Right cardiac atrium (tissue), 5 donors: ENCODE measurements at regions not wholly inside any gene's neighbourhood (a gene's known extent, or its start where the extent isn't known, plus 50 kb on each side); places are given as distances from the start of the nearest gene placed in this dataset.

Experiments used
- ATAC-seq, 2 donors: fragments of 200-7000 bp; cut with Tn5 transposase; one replicate each; pipeline versions ENCODE4 v1.8.0 to v1.9.1; 2020; ENCODE audit warnings: moderate library complexity in 2 of 2, mild to moderate bottlenecking in 1 of 2
- DNase-seq, 3 donors: peaks; one replicate each; pipeline ENCODE4 v3.0.0-alpha.2; 2020
- H3K27ac ChIP-seq: one replicate; pipeline ENCODE4 v1.5.1; 2013; ENCODE audit warnings: mild to moderate bottlenecking, low read length, control low read depth, moderate library complexity
- H3K27me3 ChIP-seq: one replicate; pipeline ENCODE4 v1.6.1; 2013; ENCODE audit not compliant: control insufficient read depth, insufficient read depth
- H3K4me1 ChIP-seq: one replicate; pipeline ENCODE4 v1.6.1; 2013; ENCODE audit warnings: low read length; ENCODE audit not compliant: control insufficient read depth, insufficient read depth
- H3K4me3 ChIP-seq: one replicate; pipeline ENCODE4 v1.5.1; 2013; ENCODE audit warnings: low read length, control low read depth
- H3K9me3 ChIP-seq: one replicate; pipeline ENCODE4 v1.6.1; 2013; ENCODE audit warnings: low read length; ENCODE audit not compliant: control insufficient read depth
- WGBS: extraction: QIAGEN DNeasy Blood & Tissue Kit; methylation state at CpG from one replicate; pipeline ENCODE4 v1.1.7; 2013; 5-methylcytosine and 5-hydroxymethylcytosine counted together
- intact Hi-C, 4 donors: fragments of 100-400 bp; cut with DNase I; formaldehyde crosslinking; loops; one replicate each; pipeline versions ENCODE4 v1.11.0 to v1.14.0; 2022 to 2023
- donor health status: healthy with polysubstance abuse.
- donor health status: DM: no; HTN: yes; CAD: no.
- donor health status: DM: no; HTN: no; CAD: no.
- donor health status: DM: no; HTN: yes; CAD: no; lungs with severe emphysema.
- donor health status: DM: yes; HTN: yes; CAD: no.

DNA sequence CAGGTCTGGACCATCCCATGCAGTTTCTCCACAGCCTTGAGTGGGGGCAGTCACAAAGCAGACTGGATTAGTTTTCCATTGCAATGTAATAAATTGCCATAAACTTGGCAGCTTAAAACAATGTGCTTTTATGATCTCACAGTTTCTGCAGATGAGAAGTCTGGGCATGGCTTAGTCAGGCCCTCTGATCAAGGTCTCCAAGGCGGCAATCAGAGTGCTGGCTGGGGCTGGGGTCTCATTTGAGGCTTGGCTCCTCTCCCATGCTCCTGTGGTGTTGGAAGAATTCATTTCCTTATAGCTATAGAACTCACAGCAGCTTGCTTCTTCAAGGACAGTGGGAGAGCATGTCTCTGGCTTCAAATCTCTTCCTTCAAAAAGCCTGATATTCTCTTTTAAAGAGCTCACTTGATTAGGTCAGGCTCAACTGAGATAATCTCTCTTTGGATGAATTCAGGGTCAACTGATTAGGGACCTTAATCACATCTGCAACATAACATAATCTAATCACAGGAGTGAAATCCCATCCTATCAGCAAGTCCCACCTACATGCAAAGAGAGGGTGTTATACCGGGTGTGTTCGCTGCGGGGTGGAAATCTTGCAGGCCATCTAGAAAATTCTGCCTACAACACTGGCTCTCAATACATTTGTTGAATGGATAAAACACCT is 77.4 kb upstream of the SULF2 start:
- Histone ChIP-seq H3K27me3 (no peaks in the 10 kb centered on the region), H3K4me1 (no peaks in the 10 kb centered on the region), H3K9me3 (no peaks in the 10 kb centered on the region), H3K27ac (no peak overlapping the region), H3K4me3 (no peak overlapping the region)
- ATAC-seq: no peak
- 76% methylated on average over 4 of the region's 4 CpGs for WGBS
- no peak for DNase-seq
- intact Hi-C loops: no loop called here

DNA sequence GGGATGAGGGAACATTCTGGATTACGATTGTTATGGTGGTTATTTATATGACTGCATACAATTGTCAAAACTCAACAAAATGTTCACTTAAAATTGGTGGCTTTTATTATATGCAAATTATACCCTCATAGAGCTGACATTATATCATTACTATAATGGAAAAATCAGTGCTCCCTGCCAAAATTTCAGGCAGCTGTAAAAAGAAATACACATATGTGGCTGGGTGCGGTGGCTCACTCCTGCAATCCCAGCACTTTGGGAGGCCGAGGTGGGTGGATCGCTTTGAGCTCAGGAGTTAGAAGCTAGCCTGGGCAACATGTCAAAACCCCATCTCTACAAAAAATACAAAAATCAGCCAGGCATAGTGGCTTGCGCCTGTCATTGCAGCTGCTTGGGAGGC is 75.8 kb upstream of the SULF2 start:
- 86% methylated on average over 5 of the region's 5 CpGs for WGBS
- intact Hi-C loops: no loop called here
- ATAC-seq (no peak), DNase-seq (no peak)
- Histone ChIP-seq H3K9me3 (no peaks in the 10 kb centered on the region), H3K4me3 (no peak overlapping the region), H3K4me1 (no peaks in the 10 kb centered on the region), H3K27ac (no peak overlapping the region), H3K27me3 (no peaks in the 10 kb centered on the region)

DNA sequence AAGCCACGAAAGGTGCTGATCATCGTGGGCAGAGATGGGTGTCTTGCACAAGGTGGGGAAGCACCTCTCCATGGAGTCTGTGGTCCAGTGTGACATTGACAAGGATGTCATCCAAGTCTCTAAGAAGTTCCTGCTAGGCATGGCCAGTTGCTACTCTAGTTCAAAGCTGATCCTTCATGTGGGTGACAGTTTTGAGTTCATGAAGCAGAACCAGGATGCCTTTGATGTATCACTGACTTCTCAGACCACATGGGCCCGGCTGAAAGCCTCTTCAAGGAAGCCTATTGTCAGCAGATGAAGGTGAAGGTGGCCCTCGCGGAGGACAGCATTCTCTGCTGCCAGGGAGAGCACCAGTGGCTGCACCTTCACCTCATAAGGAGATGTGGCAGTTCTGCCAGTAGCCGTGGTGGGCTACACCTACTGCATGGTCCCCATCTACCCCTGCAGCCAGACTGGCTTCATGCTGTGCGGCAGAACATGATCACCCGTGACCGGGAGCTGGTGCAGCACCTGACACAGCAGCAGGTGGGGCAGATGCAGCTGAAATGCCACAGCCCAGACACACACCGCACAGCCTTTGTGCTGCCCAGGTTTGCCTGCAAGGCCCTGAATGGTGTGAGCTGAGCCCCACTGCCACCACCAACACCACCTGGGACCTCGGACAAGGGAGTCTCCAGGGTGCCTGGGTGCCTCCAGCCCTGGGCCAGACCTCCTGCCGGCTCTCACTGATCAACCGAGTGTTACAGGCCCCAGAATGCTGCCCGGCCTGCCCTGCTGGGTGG is 75.0 kb upstream of the SULF2 start:
- DNase-seq (no peak), ATAC-seq (peak in 1 of 2 donors; percentile 25)
- 89% methylated on average over 14 of the region's 14 CpGs for WGBS
- intact Hi-C loops: no loop called here
- Histone ChIP-seq H3K9me3 (no peaks in the 10 kb centered on the region), H3K27ac (no peak overlapping the region), H3K4me1 (no peaks in the 10 kb centered on the region), H3K27me3 (no peaks in the 10 kb centered on the region), H3K4me3 (no peak overlapping the region)

DNA sequence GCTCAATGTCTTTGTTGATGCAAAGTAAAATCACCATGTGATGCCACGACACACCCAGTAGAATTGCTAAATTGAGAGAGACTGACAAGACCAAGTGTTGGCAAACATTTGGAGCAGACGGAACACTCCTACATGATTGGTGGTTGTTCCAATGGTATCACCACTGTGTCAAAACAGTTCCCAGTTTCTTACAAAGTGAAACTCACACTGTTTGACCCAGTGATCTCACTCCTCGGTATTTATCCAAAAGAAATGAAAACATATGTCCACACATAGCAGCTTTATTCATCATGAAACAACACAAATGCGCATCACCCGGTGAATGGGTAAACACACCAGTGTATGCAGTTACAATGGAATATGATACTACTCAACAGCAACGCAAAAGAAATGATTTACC is 74.0 kb upstream of the SULF2 start:
- intact Hi-C loops: no loop called here
- Histone ChIP-seq H3K9me3 (no peaks in the 10 kb centered on the region), H3K27ac (no peak overlapping the region), H3K27me3 (no peaks in the 10 kb centered on the region), H3K4me1 (no peaks in the 10 kb centered on the region), H3K4me3 (no peak overlapping the region)
- ATAC-seq: no peak
- WGBS: 73% methylated on average over 6 of the region's 6 CpGs
- DNase-seq: no peak

DNA sequence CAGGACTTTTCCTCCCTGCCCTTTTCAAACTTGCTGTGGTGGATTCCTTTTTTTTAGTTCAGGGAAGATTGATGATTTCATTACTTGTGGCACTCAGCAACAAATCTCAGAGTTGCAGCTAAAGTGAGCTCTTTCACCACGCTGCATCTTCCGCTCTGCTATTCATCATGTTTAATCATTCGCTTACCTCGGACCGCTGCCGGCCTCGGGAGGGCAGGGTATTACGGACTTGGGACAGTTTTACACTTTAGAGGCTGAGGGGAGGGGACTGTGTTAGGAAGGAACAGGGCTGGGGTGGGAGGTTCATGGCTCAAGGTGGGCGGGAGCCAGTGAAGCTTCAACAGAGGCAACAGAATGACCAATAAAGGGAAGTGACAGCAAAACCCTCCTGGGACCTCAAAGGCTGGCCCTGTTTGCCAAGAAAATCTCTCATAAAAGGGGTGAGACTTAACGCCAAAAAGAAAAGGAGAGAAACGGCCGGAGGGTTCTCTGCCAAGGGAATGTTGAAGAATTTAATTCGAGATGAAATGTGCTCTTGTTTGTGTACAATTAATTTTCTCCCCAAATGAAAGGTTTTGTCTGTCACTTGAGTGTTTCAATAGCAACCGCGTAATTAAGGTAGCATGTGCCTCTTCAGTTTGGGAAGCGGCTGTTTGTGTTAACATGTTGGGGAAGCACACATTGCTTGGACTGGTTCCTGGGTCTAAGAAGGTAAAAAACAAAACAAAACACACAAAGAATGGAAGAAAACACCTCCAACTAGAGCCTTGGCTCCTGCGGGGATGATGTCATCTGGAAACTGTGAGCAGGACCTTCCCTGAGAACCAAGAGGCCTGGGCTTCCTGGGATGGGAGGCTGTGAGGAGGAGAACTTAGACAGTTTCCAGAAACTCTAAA is 72.5 kb upstream of the SULF2 start:
- Histone ChIP-seq H3K27ac (no peak overlapping the region), H3K4me1 (no peaks in the 10 kb centered on the region), H3K9me3 (no peaks in the 10 kb centered on the region), H3K27me3 (no peaks in the 10 kb centered on the region), H3K4me3 (no peak overlapping the region)
- WGBS: 32% methylated on average over 17 of the region's 17 CpGs
- intact Hi-C loops: no loop called here
- DNase-seq (peak; percentile 61 to 71 (median 63)), ATAC-seq (peak; percentile 77 to 92)

DNA sequence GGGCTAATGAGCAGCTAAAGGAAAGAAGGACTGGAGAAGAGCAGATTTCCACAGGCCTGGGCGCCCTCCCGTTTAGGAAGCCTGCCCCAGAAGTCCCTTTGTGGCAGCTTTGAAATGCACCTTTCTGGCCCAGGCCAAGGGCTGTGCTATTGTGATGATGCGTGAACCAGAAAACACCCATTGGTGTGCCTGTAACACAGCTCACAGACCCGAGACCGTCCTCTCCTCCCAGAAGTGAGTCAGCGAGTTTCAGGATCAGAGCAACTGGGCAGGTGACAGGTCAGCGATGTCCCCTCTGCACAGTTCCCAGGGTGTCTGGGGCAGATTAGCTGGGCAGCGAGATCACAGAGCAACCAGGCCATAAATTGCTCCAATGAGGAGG is 71.9 kb upstream of the SULF2 start:
- peak in 1 of 2 donors; percentile 18 for ATAC-seq
- intact Hi-C loops: no loop called here

DNA sequence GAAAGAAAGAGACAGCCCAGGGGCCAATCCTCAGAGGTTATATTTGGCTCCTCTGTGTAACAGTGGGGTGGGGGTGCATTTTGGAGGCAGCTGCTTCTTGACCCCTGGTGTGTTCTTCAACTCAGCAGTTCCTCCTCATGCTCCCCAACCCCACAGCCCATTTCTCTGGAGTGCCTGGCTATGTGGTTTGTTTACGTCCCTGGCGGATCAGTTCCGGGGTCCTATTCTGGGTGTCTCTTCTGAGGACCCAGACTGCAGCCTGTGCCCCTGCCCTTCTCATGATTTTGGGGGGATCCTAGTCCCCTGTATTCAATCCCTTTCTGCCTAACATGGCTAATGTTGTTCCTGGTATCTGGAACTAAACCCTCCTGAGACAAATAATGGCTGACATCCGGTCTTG is 70.5 kb upstream of the SULF2 start:
- WGBS: over 99% methylated on average over 4 of the region's 4 CpGs
- Histone ChIP-seq H3K9me3 (no peaks in the 10 kb centered on the region), H3K27ac (no peak overlapping the region), H3K4me3 (no peak overlapping the region), H3K27me3 (no peaks in the 10 kb centered on the region), H3K4me1 (no peaks in the 10 kb centered on the region)
- intact Hi-C loops: no loop called here
- no peak for DNase-seq
- ATAC-seq: no peak

More for the DNA sequence above, 71.9 kb upstream of the SULF2 start:
- DNase-seq: no peak
- H3K27ac ChIP-seq: no peak overlapping the region
- no peaks in the 10 kb centered on the region for H3K4me1 ChIP-seq
- H3K9me3 ChIP-seq: no peaks in the 10 kb centered on the region
- no peaks in the 10 kb centered on the region for H3K27me3 ChIP-seq
- WGBS: 75% methylated on average over 8 of the region's 8 CpGs
- H3K4me3 ChIP-seq: no peak overlapping the region

DNA sequence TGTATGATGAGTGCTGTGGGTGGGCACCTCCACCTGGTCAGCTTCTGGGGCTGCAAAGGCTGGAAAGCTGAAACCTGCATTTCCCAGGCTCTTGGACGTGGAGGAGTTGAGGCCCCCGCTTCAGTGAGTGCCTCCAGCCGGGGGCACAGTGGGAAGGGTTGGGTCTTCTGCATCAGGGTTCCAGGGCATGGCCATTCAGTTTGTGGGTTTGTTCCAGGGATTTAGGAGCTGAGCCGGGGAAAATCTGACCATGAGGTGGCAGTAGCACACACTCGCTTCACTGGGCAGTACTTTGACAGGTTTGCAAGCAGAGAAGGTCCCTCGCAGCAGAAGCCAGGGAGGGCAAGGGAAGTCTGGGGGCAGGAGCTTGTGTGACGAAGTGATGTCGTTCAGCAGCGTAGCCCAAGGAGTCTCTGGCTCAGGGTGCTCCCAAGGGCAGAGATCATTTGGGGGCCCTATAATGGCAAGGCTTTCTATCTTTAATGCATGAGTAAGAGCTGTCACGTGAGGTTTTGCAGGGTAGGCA is 69.5 kb upstream of the SULF2 start:
- Histone ChIP-seq H3K27ac (no peak overlapping the region), H3K27me3 (no peaks in the 10 kb centered on the region), H3K9me3 (no peaks in the 10 kb centered on the region), H3K4me3 (no peak overlapping the region), H3K4me1 (no peaks in the 10 kb centered on the region)
- no peak for DNase-seq
- no peak for ATAC-seq
- 75% methylated on average over 10 of the region's 10 CpGs for WGBS
- intact Hi-C loops: no loop called here

DNA sequence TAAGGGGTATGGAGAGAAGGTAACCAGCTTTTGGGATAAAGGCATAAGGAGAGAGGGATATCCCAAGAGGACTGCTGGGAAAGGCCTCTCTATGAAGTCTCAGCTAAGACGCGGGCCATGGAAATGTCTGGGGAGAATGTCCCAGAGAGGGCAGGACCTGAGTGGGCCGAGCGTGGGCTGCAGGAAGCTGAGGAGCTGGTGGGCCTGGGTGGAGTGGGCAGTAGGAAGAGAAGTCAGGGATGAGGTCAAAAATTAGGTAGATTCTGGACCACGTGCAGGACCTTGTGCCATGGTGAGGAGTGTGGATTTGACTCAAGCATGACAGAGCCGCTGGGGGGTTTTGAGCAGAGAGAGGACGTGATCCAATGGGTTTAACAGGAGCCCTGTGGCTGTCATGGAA is 66.5 kb upstream of the SULF2 start:
- intact Hi-C loops: no loop called here
- ATAC-seq: no peak
- H3K4me3 ChIP-seq: no peak overlapping the region
- no peaks in the 10 kb centered on the region for H3K27me3 ChIP-seq
- no peaks in the 10 kb centered on the region for H3K4me1 ChIP-seq
- H3K9me3 ChIP-seq: no peaks in the 10 kb centered on the region
- H3K27ac ChIP-seq: no peak overlapping the region
- WGBS: 90% methylated on average over 7 of the region's 7 CpGs
- DNase-seq: no peak

DNA sequence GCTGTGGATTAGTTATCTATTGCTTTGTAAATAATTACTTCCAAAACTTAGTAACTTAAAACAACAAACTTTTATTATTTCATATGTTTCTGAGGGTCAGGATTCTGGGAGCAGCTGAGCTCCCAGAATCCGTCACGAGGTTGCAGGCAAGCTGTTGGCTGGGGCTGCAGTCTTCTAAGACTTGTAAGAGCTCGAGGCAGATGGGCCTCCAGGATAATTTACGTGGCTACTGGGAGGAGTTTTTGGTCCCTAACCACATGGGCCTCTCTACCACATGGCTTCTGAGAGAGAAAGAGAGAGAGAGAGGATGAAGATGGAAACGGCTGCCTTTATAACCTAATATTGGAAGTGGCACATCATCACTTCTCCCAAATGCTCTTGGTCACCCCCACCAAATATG is 64.9 kb upstream of the SULF2 start:
- Histone ChIP-seq H3K27ac (no peak overlapping the region), H3K27me3 (no peaks in the 10 kb centered on the region), H3K4me3 (no peak overlapping the region), H3K4me1 (no peaks in the 10 kb centered on the region), H3K9me3 (no peaks in the 10 kb centered on the region)
- DNase-seq (no peak), ATAC-seq (no peak)
- intact Hi-C loops: no loop called here
- WGBS: 68% methylated on average over 5 of the region's 5 CpGs

DNA sequence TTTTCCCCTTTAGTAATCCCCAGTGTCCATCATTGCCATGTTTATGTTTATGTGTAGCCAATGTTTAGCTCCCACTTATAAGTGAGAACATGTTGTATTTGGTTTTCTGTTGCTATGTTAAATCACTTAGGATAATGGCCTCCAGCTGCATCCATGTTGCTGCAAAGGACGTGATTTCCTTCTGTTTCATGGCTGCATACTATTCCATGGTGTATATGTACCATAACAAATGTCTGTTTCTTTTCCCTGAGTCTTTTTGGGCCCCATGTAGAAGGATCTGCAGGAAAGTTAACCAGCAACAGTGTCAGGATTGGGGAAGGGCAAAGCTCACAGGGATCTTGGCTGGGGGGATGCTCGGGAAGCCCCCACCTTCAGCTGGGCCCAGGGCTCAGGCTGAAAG is 64.3 kb upstream of the SULF2 start:
- Histone ChIP-seq H3K9me3 (no peaks in the 10 kb centered on the region), H3K27me3 (no peaks in the 10 kb centered on the region), H3K4me3 (no peak overlapping the region), H3K4me1 (no peaks in the 10 kb centered on the region), H3K27ac (no peak overlapping the region)
- DNase-seq (no peak), ATAC-seq (no peak)
- intact Hi-C loops: no loop called here
- 88% methylated on average over 2 of the region's 2 CpGs for WGBS
